ENCODE measurements at regions not wholly inside any gene's neighbourhood (a gene's known extent, or its start where the extent isn't known, plus 50 kb on each side); places are given as distances from the start of the nearest gene placed in this dataset.
A peak's percentile ranks its signal among the peaks of the same experiment; 100 is the strongest.

GRCh38 chr19:34051255-34051654 is 121.0 kb upstream of the LSM14A start:
- Histone ChIP-seq H3K27me3 (replicated peaks; ENCODE audit: insufficient read depth, low read depth, low read length, poor library complexity) (peaks cover 40% of the 10 kb centered on the region), H3K36me3 (ENCODE audit: insufficient read depth, low read length, poor library complexity, severe bottlenecking) (no peaks in the 10 kb centered on the region), H3K27ac (ENCODE audit: low read depth, low read length, poor library complexity, severe bottlenecking) (no peak overlapping the region), H3K9me3 (ENCODE audit: low read depth, low read length, poor library complexity, severe bottlenecking) (no peaks in the 10 kb centered on the region), H3K4me1 (ENCODE audit: insufficient read depth, low read length, poor library complexity, severe bottlenecking) (no peaks in the 10 kb centered on the region), H3K4me3 (ENCODE audit: low read depth, low read length, poor library complexity, severe bottlenecking) (no peak overlapping the region)
- CTCF ChIA-PET, result no interaction called here
- TF ChIP-seq CTCF (conservative IDR thresholded peaks at IDR 0.05; ENCODE audit: low read depth, low read length), result no peak
- TF ChIP-seq EZH2 (IDR thresholded peaks at IDR 0.05; ENCODE audit: borderline replicate concordance, low read depth, low read length, poor library complexity, severe bottlenecking), result no peak
- DNase-seq (ENCODE audit: low spot score), result no peak
- no TSS peak for BruUV-seq (replicated peaks)
- intact Hi-C loops (cut with micrococcal nuclease; ENCODE audit: unreplicated experiment), result no loop called here
- POLR2A ChIA-PET (ENCODE audit: low non-redundant PET), result no interaction called here

GRCh38 chr19:34057155-34057554 is 115.1 kb upstream of the LSM14A start:
- CTCF ChIA-PET, result no interaction called here
- H3K4me1 ChIP-seq (ENCODE audit: insufficient read depth, low read length, poor library complexity, severe bottlenecking), result no peaks in the 10 kb centered on the region
- no peaks in the 10 kb centered on the region for H3K9me3 ChIP-seq (ENCODE audit: low read depth, low read length, poor library complexity, severe bottlenecking)
- intact Hi-C loops (cut with micrococcal nuclease; ENCODE audit: unreplicated experiment), result no loop called here
- TF ChIP-seq CTCF (conservative IDR thresholded peaks at IDR 0.05; ENCODE audit: low read depth, low read length) (no peak), EZH2 (IDR thresholded peaks at IDR 0.05; ENCODE audit: borderline replicate concordance, low read depth, low read length, poor library complexity, severe bottlenecking) (no peak)
- POLR2A ChIA-PET (ENCODE audit: low non-redundant PET), result no interaction called here
- DNase-seq (ENCODE audit: low spot score), result no peak
- no peak overlapping the region for H3K4me3 ChIP-seq (ENCODE audit: low read depth, low read length, poor library complexity, severe bottlenecking)
- no peaks in the 10 kb centered on the region for H3K36me3 ChIP-seq (ENCODE audit: insufficient read depth, low read length, poor library complexity, severe bottlenecking)
- peaks cover 47% of the 10 kb centered on the region for H3K27me3 ChIP-seq (replicated peaks; ENCODE audit: insufficient read depth, low read depth, low read length, poor library complexity)
- H3K27ac ChIP-seq (ENCODE audit: low read depth, low read length, poor library complexity, severe bottlenecking), result no peak overlapping the region
- BruUV-seq (replicated peaks), result no TSS peak

GRCh38 chr19:34066007-34066643 is 106.2 kb upstream of the LSM14A start:
- no peak overlapping the region for H3K4me3 ChIP-seq (ENCODE audit: low read depth, low read length, poor library complexity, severe bottlenecking)
- no peaks in the 10 kb centered on the region for H3K4me1 ChIP-seq (ENCODE audit: insufficient read depth, low read length, poor library complexity, severe bottlenecking)
- DNase-seq (ENCODE audit: low spot score), result peak; percentile 44
- no peaks in the 10 kb centered on the region for H3K9me3 ChIP-seq (ENCODE audit: low read depth, low read length, poor library complexity, severe bottlenecking)
- ChIA-PET POLR2A (ENCODE audit: low non-redundant PET) (no interaction called here), CTCF (no interaction called here)
- H3K36me3 ChIP-seq (ENCODE audit: insufficient read depth, low read length, poor library complexity, severe bottlenecking), result no peaks in the 10 kb centered on the region
- H3K27ac ChIP-seq (ENCODE audit: low read depth, low read length, poor library complexity, severe bottlenecking), result no peak overlapping the region
- intact Hi-C loops (cut with micrococcal nuclease; ENCODE audit: unreplicated experiment), result no loop called here
- no peak for TF ChIP-seq CTCF (conservative IDR thresholded peaks at IDR 0.05; ENCODE audit: low read depth, low read length)
- no peak for TF ChIP-seq EZH2 (IDR thresholded peaks at IDR 0.05; ENCODE audit: borderline replicate concordance, low read depth, low read length, poor library complexity, severe bottlenecking)
- no TSS peak for BruUV-seq (replicated peaks)
- H3K27me3 ChIP-seq (replicated peaks; ENCODE audit: insufficient read depth, low read depth, low read length, poor library complexity), result peaks cover 22% of the 10 kb centered on the region

Measured in A673 (cell line).